HEK293 (cell line): ENCODE measurements at regions not wholly inside any gene's neighbourhood (a gene's known extent, or its start where the extent isn't known, plus 50 kb on each side); places are given as distances from the start of the nearest gene placed in this dataset.

Source experiments
- CTCF ChIA-PET: fragments of 350-600 bp; formaldehyde crosslinking; extraction: SDS; loops from one replicate; lab custom pipeline; 2021; ENCODE audit warnings: antibody characterized with exemption; lab: Yijun Ruan, JAX
- POLR2A ChIA-PET: fragments of 300-600 bp; formaldehyde crosslinking; extraction: SDS; loops from one replicate; lab custom pipeline; 2020; ENCODE audit warnings: antibody characterized with exemption, inconsistent platforms; lab: Yijun Ruan, JAX
- H3K27ac ChIP-seq: fragments of 200-500 bp; sonication (Bioruptor generic); 2 replicates; pipeline ENCODE4 v1.5.1; 2014; ENCODE audit warnings: low read depth, low read length, control low read depth, inconsistent platforms; ENCODE audit errors: extremely low read depth
- H3K36me3 ChIP-seq, 2 experiments: fragments of 200-500 bp in 1 of 2; sonication (Bioruptor generic) in 1 of 2; 1 replicate in 1 of 2; 2 replicates in 1 of 2; pipeline ENCODE4 v1.5.1; 2014 to 2017; ENCODE audit warnings: inconsistent platforms in 2 of 2, low read length in 2 of 2; ENCODE audit not compliant: control insufficient read depth in 2 of 2, insufficient read depth in 1 of 2
- H3K4me1 ChIP-seq: fragments of 200-500 bp; sonication (Bioruptor generic); 2 replicates; pipeline ENCODE4 v1.5.1; 2014; ENCODE audit warnings: mild to moderate bottlenecking, low read length, inconsistent platforms; ENCODE audit not compliant: control insufficient read depth, insufficient read depth
- H3K4me3 ChIP-seq: 2 replicates; pipeline ENCODE4 v1.5.1; 2011; ENCODE audit warnings: low read depth, mild to moderate bottlenecking, control low read depth, low read length, moderate library complexity
- H3K9me3 ChIP-seq: fragments of 200-500 bp; sonication (Bioruptor generic); 2 replicates; pipeline ENCODE4 v1.5.1; 2014; ENCODE audit warnings: low read depth, low read length, inconsistent platforms; ENCODE audit not compliant: control insufficient read depth, insufficient read depth
- GLI2 ChIP-seq: fragments of 450-650 bp; formaldehyde crosslinking; IDR thresholded peaks from 2 replicates; pipeline ENCODE4; 2017; ENCODE audit warnings: missing biosample characterization, missing genetic modification characterization, low read depth, borderline replicate concordance
- ZBTB11 ChIP-seq: fragments of 450-650 bp; formaldehyde crosslinking; conservative IDR thresholded peaks from 2 replicates; pipeline ENCODE4 v1.5.1; 2016; ENCODE audit warnings: low read depth, missing biosample characterization, missing genetic modification characterization
- ZBTB20 ChIP-seq: fragments of 450-650 bp; formaldehyde crosslinking; IDR thresholded peaks from 2 replicates; pipeline ENCODE4 v1.5.1; 2016; ENCODE audit warnings: missing biosample characterization, missing genetic modification characterization
- ZFP41 ChIP-seq: fragments of 450-650 bp; formaldehyde crosslinking; IDR thresholded peaks from 2 replicates; pipeline ENCODE4 v1.5.1; 2016; ENCODE audit warnings: missing biosample characterization, missing genetic modification characterization, borderline replicate concordance
- ZNF112 ChIP-seq: fragments of 450-650 bp; formaldehyde crosslinking; IDR thresholded peaks from 2 replicates; pipeline ENCODE4 v1.5.0; 2017; ENCODE audit warnings: missing biosample characterization, missing genetic modification characterization
- ZNF132 ChIP-seq: fragments of 450-650 bp; formaldehyde crosslinking; IDR thresholded peaks from 2 replicates; pipeline ENCODE4 v1.5.1; 2017; ENCODE audit warnings: missing biosample characterization, missing genetic modification characterization, borderline replicate concordance
- ZNF174 ChIP-seq: fragments of 450-650 bp; formaldehyde crosslinking; IDR thresholded peaks from 2 replicates; pipeline ENCODE4 v1.5.0; 2017; ENCODE audit warnings: missing biosample characterization, mild to moderate bottlenecking, missing genetic modification characterization
- ZNF184 ChIP-seq: fragments of 450-650 bp; IDR thresholded peaks from 2 replicates; pipeline ENCODE4 v1.5.1; 2018; ENCODE audit warnings: missing biosample characterization, mild to moderate bottlenecking, missing genetic modification characterization
- ZNF239 ChIP-seq: fragments of 450-650 bp; formaldehyde crosslinking; IDR thresholded peaks from 2 replicates; pipeline ENCODE4 v1.5.1; 2016; ENCODE audit warnings: missing biosample characterization, missing genetic modification characterization
- ZNF302 ChIP-seq: fragments of 450-650 bp; formaldehyde crosslinking; IDR thresholded peaks from 2 replicates; pipeline ENCODE4 v1.5.1; 2016; ENCODE audit warnings: missing biosample characterization, missing genetic modification characterization, low read depth
- ZNF362 ChIP-seq: fragments of 450-650 bp; formaldehyde crosslinking; IDR thresholded peaks from 2 replicates; pipeline ENCODE4 v1.5.1; 2016; ENCODE audit warnings: missing biosample characterization, missing genetic modification characterization
- ZNF423 ChIP-seq: fragments of 450-650 bp; formaldehyde crosslinking; IDR thresholded peaks from 2 replicates; pipeline ENCODE4 v1.5.1; 2016; ENCODE audit warnings: missing biosample characterization, missing genetic modification characterization
- ZNF701 ChIP-seq: fragments of 450-650 bp; formaldehyde crosslinking; IDR thresholded peaks from 2 replicates; pipeline ENCODE4 v1.5.1; 2016; ENCODE audit warnings: missing biosample characterization, missing genetic modification characterization
- ZNF747 ChIP-seq: fragments of 450-650 bp; formaldehyde crosslinking; IDR thresholded peaks from 2 replicates; pipeline ENCODE4 v1.5.1; 2016; ENCODE audit warnings: missing biosample characterization, missing genetic modification characterization
- ZNF776 ChIP-seq: fragments of 450-650 bp; formaldehyde crosslinking; IDR thresholded peaks from 2 replicates; pipeline ENCODE4 v1.5.0; 2017; ENCODE audit warnings: missing biosample characterization, missing genetic modification characterization, borderline replicate concordance
- ZSCAN5A ChIP-seq: fragments of 450-650 bp; formaldehyde crosslinking; IDR thresholded peaks from 2 replicates; pipeline ENCODE4 v1.5.1; 2016; ENCODE audit warnings: missing biosample characterization, missing genetic modification characterization

GRCh38 chr5:159467666-159468065 lies 137.4 kb upstream of the IL12B start:
- POLR2A ChIA-PET: no interaction called here
- Histone ChIP-seq H3K4me3 (no peak overlapping the region), H3K9me3 (no peaks in the 10 kb centered on the region), H3K36me3 (no peaks in the 10 kb centered on the region), H3K4me1 (0 out of 2 replicates have a peak, but pooled peaks cover 5% of the 10 kb centered on the region), H3K27ac (no peak overlapping the region)
- CTCF ChIA-PET: no interaction called here
- TF ChIP-seq ZNF174: no peak
- no peak for TF ChIP-seq ZNF701 (tag by site-specific recombination)
- no peak for TF ChIP-seq ZFP41 (tag by site-specific recombination)
- no peak for TF ChIP-seq ZNF184 (tag by site-specific recombination)
- TF ChIP-seq GLI2 (tag by site-specific recombination): no peak
- no peak for TF ChIP-seq ZBTB11 (tag by site-specific recombination)
- no peak for TF ChIP-seq ZNF302
- TF ChIP-seq ZNF776 (tag by site-specific recombination): no peak
- TF ChIP-seq ZNF239: no peak

GRCh38 chr5:159469496-159470372 lies 139.4 kb upstream of the IL12B start:
- H3K9me3 ChIP-seq: no peaks in the 10 kb centered on the region
- TF ChIP-seq ZNF747 (tag by site-specific recombination) (no peak), ZNF112 (tag by site-specific recombination) (no peak), ZSCAN5A (no peak), ZNF302 (no peak), ZNF132 (tag by site-specific recombination) (no peak), ZNF423 (tag by site-specific recombination) (no peak)
- H3K36me3 ChIP-seq: no peaks in the 10 kb centered on the region
- no peak overlapping the region for H3K27ac ChIP-seq
- no peaks in the 10 kb centered on the region for H3K4me1 ChIP-seq
- CTCF ChIA-PET: no interaction called here
- POLR2A ChIA-PET: no interaction called here
- no peak overlapping the region for H3K4me3 ChIP-seq

- H3K9me3 ChIP-seq: no peaks in the 10 kb centered on the region
- POLR2A ChIA-PET: interaction anchor here (0.6 kb wide), 1 partner anchor 474 kb away, joined by 4 read pairs; no protein-coding TSS in a partner anchor
- no peaks in the 10 kb centered on the region for H3K36me3 ChIP-seq
- TF ChIP-seq ZBTB20 (no peak), ZNF362 (tag by site-specific recombination) (peak; percentile 48; the same call in 1 of the 2 replicates)
- no peaks in the 10 kb centered on the region for H3K4me1 ChIP-seq
- H3K4me3 ChIP-seq: no peak overlapping the region
- no peak overlapping the region for H3K27ac ChIP-seq
- CTCF ChIA-PET: no interaction called here
Observed at GRCh38 chr5:159471904-159472303, 141.6 kb upstream of the IL12B start.
